ENCODE measurements at regions not wholly inside any gene's neighbourhood (a gene's known extent, or its start where the extent isn't known, plus 50 kb on each side); places are given as distances from the start of the nearest gene placed in this dataset.

GRCh38 chr3:6266135-6266534 is 594.8 kb upstream of the GRM7 start:
- Histone ChIP-seq H3K4me1 (ENCODE audit: control insufficient read depth, extremely low read depth, insufficient read depth, low read length) (no peaks in the 10 kb centered on the region), H3K4me2 (ENCODE audit: insufficient read depth, low read length) (no peak overlapping the region), H3K36me3 (ENCODE audit: control insufficient read depth in 2 of 2, extremely low read depth in 1 of 2, insufficient read depth in 2 of 2, low read length in 2 of 2) (no peaks in the 10 kb centered on the region), H3K27ac (ENCODE audit: insufficient read depth, low read depth, low read length) (no peak overlapping the region), H2AFZ (ENCODE audit: low read depth, low read length) (no peak overlapping the region), H3K27me3 (ENCODE audit: control insufficient read depth in 2 of 2, insufficient read depth in 2 of 2, low read length in 2 of 2) (no peaks in the 10 kb centered on the region), H3K9me1 (replicated peaks; ENCODE audit: control insufficient read depth, extremely low read depth, insufficient read depth, low read length) (no peaks in the 10 kb centered on the region), H3K79me2 (ENCODE audit: control insufficient read depth, insufficient read depth, low read length) (no peaks in the 10 kb centered on the region), H3K9me3 (replicated peaks; ENCODE audit: control insufficient read depth, insufficient read depth, low read length) (no peaks in the 10 kb centered on the region), H3K4me3 (replicated peaks in 1 of 3; ENCODE audit: insufficient read depth in 1 of 3, low read depth in 1 of 3, low read length in 3 of 3) (no peak overlapping the region), H3K9ac (replicated peaks; ENCODE audit: extremely low read depth, insufficient read depth, low read length) (no peak overlapping the region), H4K20me1 (replicated peaks; ENCODE audit: control insufficient read depth, extremely low read depth, insufficient read depth, low read length) (no peaks in the 10 kb centered on the region)
- dilution Hi-C loops (cut with MboI; ENCODE audit: extremely low pct_ligation_motif_present, low sequenced_read_pairs) (no loop called here), intact Hi-C loops (cut with micrococcal nuclease) (no loop called here)
- ChIA-PET POLR2A (no interaction called here), CTCF (no interaction called here)
- FAIRE-seq (no peak), DNase-seq (ENCODE audit: low read depth, low spot score) (no peak)
- TF ChIP-seq MYC (IDR thresholded peaks at IDR 0.05; ENCODE audit: low read depth, low read length) (no peak), POLR2AphosphoS5 (IDR thresholded peaks at IDR 0.05; ENCODE audit: insufficient read depth, low read depth, low read length) (no peak), GATA2 (IDR thresholded peaks at IDR 0.05; ENCODE audit: insufficient read depth, insufficient read length, low read depth, low read length) (no peak), FOS (IDR thresholded peaks at IDR 0.05; ENCODE audit: borderline replicate concordance, insufficient read depth, low read length) (no peak), EZH2 (IDR thresholded peaks at IDR 0.05; ENCODE audit: borderline replicate concordance, low read depth, low read length, severe bottlenecking) (no peak), JUN (IDR thresholded peaks at IDR 0.05; ENCODE audit: borderline replicate concordance, insufficient read depth, insufficient read length, low read depth) (no peak), CTCF (IDR thresholded peaks at IDR 0.05; ENCODE audit: extremely low read depth in 1 of 2, insufficient read depth in 1 of 2, low read depth in 1 of 2, low read length in 2 of 2) (no peak), POLR2A (IDR thresholded peaks at IDR 0.05; ENCODE audit: low read depth, low read length) (no peak), MAX (IDR thresholded peaks at IDR 0.05; ENCODE audit: insufficient read depth, insufficient read length) (no peak)
- BruUV-seq (replicated peaks) = no TSS peak

Measured in endothelial cell of umbilical vein (primary cell).